ENCODE measurements at regions not wholly inside any gene's neighbourhood (a gene's known extent, or its start where the extent isn't known, plus 50 kb on each side); places are given as distances from the start of the nearest gene placed in this dataset.

- no peak for DNase-seq (ENCODE audit: low spot score)
- no peak for TF ChIP-seq CTCF (IDR thresholded peaks at IDR 0.05; ENCODE audit: extremely low read depth, insufficient read depth, missing control alignments)
- in situ Hi-C loops (cut with MboI; ENCODE audit: low pct_unique_long_range_greater_than_20kb, low sequenced_read_pairs, unreplicated experiment), result no loop called here
Measured at GRCh38 chr6:14743144-14743473, 502.8 kb upstream of the JARID2 start.

GRCh38 chr6:14743474-14744211 is 502.2 kb upstream of the JARID2 start:
- no peak for TF ChIP-seq CTCF (IDR thresholded peaks at IDR 0.05; ENCODE audit: extremely low read depth, insufficient read depth, missing control alignments)
- in situ Hi-C loops (cut with MboI; ENCODE audit: low pct_unique_long_range_greater_than_20kb, low sequenced_read_pairs, unreplicated experiment), result no loop called here
- DNase-seq (ENCODE audit: low spot score), result no peak

- in situ Hi-C loops (cut with MboI; ENCODE audit: low pct_unique_long_range_greater_than_20kb, low sequenced_read_pairs, unreplicated experiment), result no loop called here
- DNase-seq (ENCODE audit: low spot score), result no peak
- TF ChIP-seq CTCF (IDR thresholded peaks at IDR 0.05; ENCODE audit: extremely low read depth, insufficient read depth, missing control alignments), result no peak
Measured at GRCh38 chr6:14744212-14744556, 501.7 kb upstream of the JARID2 start.

- no peak for TF ChIP-seq CTCF (IDR thresholded peaks at IDR 0.05; ENCODE audit: extremely low read depth, insufficient read depth, missing control alignments)
- in situ Hi-C loops (cut with MboI; ENCODE audit: low pct_unique_long_range_greater_than_20kb, low sequenced_read_pairs, unreplicated experiment), result no loop called here
- DNase-seq (ENCODE audit: low spot score), result no peak
Measured at GRCh38 chr6:14746139-14746837, 499.6 kb upstream of the JARID2 start.

GRCh38 chr6:14747881-14748520 is 497.9 kb upstream of the JARID2 start:
- no peak for TF ChIP-seq CTCF (IDR thresholded peaks at IDR 0.05; ENCODE audit: extremely low read depth, insufficient read depth, missing control alignments)
- in situ Hi-C loops (cut with MboI; ENCODE audit: low pct_unique_long_range_greater_than_20kb, low sequenced_read_pairs, unreplicated experiment), result no loop called here
- no peak for DNase-seq (ENCODE audit: low spot score)

- DNase-seq (ENCODE audit: low spot score), result no peak
- in situ Hi-C loops (cut with MboI; ENCODE audit: low pct_unique_long_range_greater_than_20kb, low sequenced_read_pairs, unreplicated experiment), result no loop called here
- no peak for TF ChIP-seq CTCF (IDR thresholded peaks at IDR 0.05; ENCODE audit: extremely low read depth, insufficient read depth, missing control alignments)
Measured at GRCh38 chr6:14748679-14749078, 497.2 kb upstream of the JARID2 start.

All from GM13977 (cell line).